Activated CD4-positive, alpha-beta T cell treated with anti-CD3 and anti-CD28 coated beads, Interleukin-2, amount 10 ng/mL, durations not matched to agents 7 days and 5 days (primary cell): ENCODE measurements at regions not wholly inside any gene's neighbourhood (a gene's known extent, or its start where the extent isn't known, plus 50 kb on each side); places are given as distances from the start of the nearest gene placed in this dataset.

ENCODE experiments used
- CTCF ChIA-PET: fragments of 350-600 bp; sonication (Branson Sonifier 250); formaldehyde crosslinking; loops from one replicate; lab custom pipeline; 2021; ENCODE audit warnings: antibody characterized with exemption; lab: Charles Lee
- POLR2A ChIA-PET: fragments of 350-600 bp; sonication (Branson Sonifier 250); formaldehyde crosslinking; loops from one replicate; lab custom pipeline; 2021; ENCODE audit warnings: antibody characterized with exemption; lab: Charles Lee
- DNase-seq: peaks from one replicate; pipeline ENCODE4 v3.0.0-alpha.2; 2020
- H3K27ac Mint-ChIP-seq: one replicate; pipeline ENCODE4 v1.8.0; 2021; ENCODE audit warnings: mild to moderate bottlenecking, moderate library complexity, mixed read lengths
- H3K27me3 Mint-ChIP-seq: one replicate; pipeline ENCODE4 v1.8.0; 2021; ENCODE audit warnings: mixed read lengths
- H3K36me3 Mint-ChIP-seq: one replicate; pipeline ENCODE4 v1.8.0; 2021; ENCODE audit warnings: low read depth, mixed read lengths
- H3K4me1 Mint-ChIP-seq: one replicate; pipeline ENCODE4 v1.8.0; 2021; ENCODE audit warnings: mixed read lengths
- H3K4me3 Mint-ChIP-seq: one replicate; pipeline ENCODE4 v1.8.0; 2021; ENCODE audit warnings: mild to moderate bottlenecking, moderate library complexity, mixed read lengths
- H3K9me3 Mint-ChIP-seq: one replicate; pipeline ENCODE4 v1.8.0; 2021; ENCODE audit warnings: mixed read lengths

DNA sequence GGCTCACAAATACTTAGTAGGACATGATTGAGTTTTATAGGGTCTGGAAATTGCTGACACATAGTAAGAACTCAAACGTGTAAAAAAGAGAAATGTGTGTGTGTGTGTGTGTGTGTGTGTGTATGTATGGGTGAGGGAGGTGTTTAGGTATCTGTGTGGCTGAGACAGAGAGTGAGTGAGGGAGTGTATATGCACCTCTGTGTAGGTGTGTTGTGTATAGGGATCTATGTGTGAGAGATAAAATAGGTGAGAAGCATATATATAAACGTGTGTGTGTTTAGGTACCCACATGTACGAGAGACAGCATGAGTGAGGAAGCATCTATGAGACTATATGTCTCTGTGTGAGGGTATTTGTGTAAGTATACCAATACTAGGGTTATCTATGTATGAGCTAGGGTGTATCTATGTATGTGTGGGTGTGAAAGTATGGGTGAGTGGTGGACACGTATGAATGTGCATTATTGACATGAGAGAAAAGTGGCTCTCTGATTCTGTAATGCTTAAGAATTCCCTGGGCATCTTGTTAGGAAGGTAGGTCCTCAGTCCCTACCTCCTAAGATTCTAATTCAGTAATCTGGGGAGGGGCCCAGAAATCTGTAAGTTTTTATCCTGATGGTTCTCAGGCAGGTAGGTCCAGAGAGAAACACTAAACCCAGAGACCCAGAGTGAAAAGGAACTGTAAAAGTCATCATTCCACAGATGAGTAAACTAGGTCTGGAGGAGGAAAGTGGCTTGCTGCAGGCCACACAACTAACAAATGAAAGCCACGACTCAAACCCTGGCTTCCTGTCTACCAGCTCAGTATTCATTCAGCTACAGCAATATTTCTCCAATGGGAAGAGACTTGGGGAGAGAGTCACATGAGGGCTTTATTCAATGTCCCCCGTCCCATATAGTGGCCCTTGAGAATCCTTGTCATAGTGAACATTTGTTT lies 237.0 kb downstream of the IDS start:
- Mint-ChIP-seq H3K27ac (no peak overlapping the region), H3K27me3 (no peaks in the 10 kb centered on the region), H3K36me3 (no peaks in the 10 kb centered on the region), H3K4me3 (no peak overlapping the region), H3K4me1 (peaks cover 4% of the 10 kb centered on the region), H3K9me3 (no peaks in the 10 kb centered on the region)
- no peak for DNase-seq
- CTCF ChIA-PET: interaction anchor here (1.4 kb wide), 1 partner anchor 19 kb away, joined by 4 read pairs; no protein-coding TSS in a partner anchor
- POLR2A ChIA-PET: no interaction called here

GRCh38 chrX:149262086-149262485 lies 243.0 kb downstream of the IDS start:
- no peaks in the 10 kb centered on the region for H3K9me3 Mint-ChIP-seq
- no peaks in the 10 kb centered on the region for H3K4me1 Mint-ChIP-seq
- POLR2A ChIA-PET: no interaction called here
- no peak overlapping the region for H3K4me3 Mint-ChIP-seq
- no peak overlapping the region for H3K27ac Mint-ChIP-seq
- CTCF ChIA-PET: no interaction called here
- no peaks in the 10 kb centered on the region for H3K27me3 Mint-ChIP-seq
- H3K36me3 Mint-ChIP-seq: no peaks in the 10 kb centered on the region
- no peak for DNase-seq

- H3K9me3 Mint-ChIP-seq: no peaks in the 10 kb centered on the region
- H3K27ac Mint-ChIP-seq: no peak overlapping the region
- no peak for DNase-seq
- H3K4me1 Mint-ChIP-seq: no peaks in the 10 kb centered on the region
- POLR2A ChIA-PET: no interaction called here
- CTCF ChIA-PET: no interaction called here
- H3K27me3 Mint-ChIP-seq: no peaks in the 10 kb centered on the region
- H3K4me3 Mint-ChIP-seq: no peak overlapping the region
- no peaks in the 10 kb centered on the region for H3K36me3 Mint-ChIP-seq
Observed at GRCh38 chrX:149259241-149259640, 245.9 kb downstream of the IDS start.

- CTCF ChIA-PET: no interaction called here
- no peak overlapping the region for H3K4me3 Mint-ChIP-seq
- DNase-seq: no peak
- no peaks in the 10 kb centered on the region for H3K4me1 Mint-ChIP-seq
- H3K27ac Mint-ChIP-seq: no peak overlapping the region
- no peaks in the 10 kb centered on the region for H3K27me3 Mint-ChIP-seq
- POLR2A ChIA-PET: no interaction called here
- no peaks in the 10 kb centered on the region for H3K9me3 Mint-ChIP-seq
- H3K36me3 Mint-ChIP-seq: no peaks in the 10 kb centered on the region
Observed at GRCh38 chrX:149255860-149256259, 249.2 kb downstream of the IDS start.

DNA sequence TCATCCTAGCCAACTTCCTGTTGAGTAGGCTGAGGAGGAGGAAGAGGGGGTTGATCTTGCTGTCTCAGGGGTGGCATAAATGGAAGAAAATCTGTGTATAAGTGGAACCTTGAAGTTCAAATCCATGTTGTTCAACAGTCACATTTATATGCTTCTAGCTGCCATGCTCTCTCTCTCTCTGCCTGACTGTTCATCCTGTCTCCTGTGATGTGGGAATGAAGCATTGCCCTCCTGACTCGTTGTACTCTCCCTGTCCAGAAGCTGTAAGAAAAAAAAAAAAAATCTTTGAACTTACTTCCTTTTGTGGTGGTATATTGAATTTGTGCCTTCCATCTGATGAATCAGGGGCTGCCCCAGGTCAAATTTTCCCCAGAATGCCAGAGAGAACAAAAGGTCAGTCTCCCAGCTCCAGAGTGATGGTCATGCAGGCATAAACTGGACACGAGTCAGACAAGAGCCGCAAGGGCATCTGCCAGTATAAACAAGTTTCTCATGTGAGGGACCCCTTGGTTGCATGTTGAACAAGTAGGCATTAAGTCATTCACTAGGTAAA lies 257.0 kb downstream of the IDS start:
- Mint-ChIP-seq H3K27ac (no peak overlapping the region), H3K36me3 (no peaks in the 10 kb centered on the region), H3K4me3 (no peak overlapping the region), H3K27me3 (peaks cover 2% of the 10 kb centered on the region), H3K9me3 (no peaks in the 10 kb centered on the region), H3K4me1 (no peaks in the 10 kb centered on the region)
- POLR2A ChIA-PET: no interaction called here
- CTCF ChIA-PET: interaction anchor here (0.6 to 1.2 kb wide), 2 partner anchors 13 to 118 kb away, joined by 3 read pairs; no protein-coding TSS in a partner anchor
- DNase-seq: no peak

GRCh38 chrX:149230689-149231088 lies 274.4 kb downstream of the IDS start:
- peaks cover 11% of the 10 kb centered on the region for H3K9me3 Mint-ChIP-seq
- no peaks in the 10 kb centered on the region for H3K4me1 Mint-ChIP-seq
- no peak overlapping the region for H3K27ac Mint-ChIP-seq
- DNase-seq: no peak
- no peaks in the 10 kb centered on the region for H3K27me3 Mint-ChIP-seq
- POLR2A ChIA-PET: no interaction called here
- CTCF ChIA-PET: interaction anchor here (1.2 kb wide), 1 partner anchor 10 kb away, joined by 3 read pairs; no protein-coding TSS in a partner anchor
- no peak overlapping the region for H3K4me3 Mint-ChIP-seq
- H3K36me3 Mint-ChIP-seq: no peaks in the 10 kb centered on the region

DNA sequence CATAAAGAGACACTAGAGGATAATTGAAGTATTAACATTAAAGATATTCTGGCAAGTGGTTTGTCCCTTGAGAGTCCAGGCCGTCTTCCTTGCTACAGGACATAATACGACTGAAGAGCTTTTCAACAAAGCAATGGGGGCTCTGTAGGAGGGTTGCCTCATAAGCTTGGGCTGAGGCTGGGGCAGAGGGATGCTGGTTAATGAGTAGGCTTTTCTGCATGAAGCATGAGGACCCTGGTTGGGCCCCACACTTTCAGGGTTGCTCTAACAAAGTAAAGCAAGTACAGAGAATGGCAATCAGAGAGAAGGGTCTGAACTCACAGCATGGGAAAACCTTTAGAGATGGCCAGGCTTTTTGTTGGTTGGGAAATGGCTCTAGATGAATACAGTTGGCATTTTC lies 281.3 kb downstream of the IDS start:
- ChIA-PET CTCF (no interaction called here), POLR2A (no interaction called here)
- H3K27me3 Mint-ChIP-seq: no peaks in the 10 kb centered on the region
- no peaks in the 10 kb centered on the region for H3K4me1 Mint-ChIP-seq
- H3K9me3 Mint-ChIP-seq: peaks cover 8% of the 10 kb centered on the region
- no peak for DNase-seq
- no peak overlapping the region for H3K4me3 Mint-ChIP-seq
- H3K36me3 Mint-ChIP-seq: no peaks in the 10 kb centered on the region
- no peak overlapping the region for H3K27ac Mint-ChIP-seq

- no peak overlapping the region for H3K27ac Mint-ChIP-seq
- ChIA-PET CTCF (no interaction called here), POLR2A (no interaction called here)
- H3K27me3 Mint-ChIP-seq: no peaks in the 10 kb centered on the region
- no peak overlapping the region for H3K4me3 Mint-ChIP-seq
- no peak for DNase-seq
- H3K36me3 Mint-ChIP-seq: no peaks in the 10 kb centered on the region
- H3K4me1 Mint-ChIP-seq: no peaks in the 10 kb centered on the region
- no peaks in the 10 kb centered on the region for H3K9me3 Mint-ChIP-seq
Observed at GRCh38 chrX:149222040-149222439, 283.1 kb downstream of the IDS start.

DNA sequence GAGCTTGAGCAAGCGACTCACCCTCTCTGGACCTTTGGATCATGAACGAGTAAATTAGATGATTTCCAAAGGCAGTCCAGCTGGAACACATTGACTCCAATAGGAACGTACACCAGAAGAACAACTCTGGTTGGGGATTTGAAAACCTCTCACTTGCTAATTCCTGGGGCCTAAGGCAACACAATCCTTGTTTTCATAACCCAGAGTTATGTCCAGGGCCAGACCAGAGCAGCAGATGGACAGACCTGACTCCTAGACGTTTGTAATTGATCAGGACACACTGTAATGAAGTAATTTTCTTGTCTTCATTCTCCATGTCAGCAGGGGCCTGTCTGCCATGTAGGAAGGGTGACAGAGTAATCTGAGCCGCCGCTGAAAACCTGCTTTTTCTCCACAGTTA lies 283.9 kb downstream of the IDS start:
- no peak overlapping the region for H3K4me3 Mint-ChIP-seq
- no peaks in the 10 kb centered on the region for H3K4me1 Mint-ChIP-seq
- no peaks in the 10 kb centered on the region for H3K36me3 Mint-ChIP-seq
- no peaks in the 10 kb centered on the region for H3K9me3 Mint-ChIP-seq
- H3K27me3 Mint-ChIP-seq: no peaks in the 10 kb centered on the region
- DNase-seq: no peak
- H3K27ac Mint-ChIP-seq: no peak overlapping the region
- CTCF ChIA-PET: no interaction called here
- POLR2A ChIA-PET: no interaction called here

- Mint-ChIP-seq H3K4me3 (no peak overlapping the region), H3K4me1 (no peaks in the 10 kb centered on the region), H3K9me3 (no peaks in the 10 kb centered on the region), H3K36me3 (no peaks in the 10 kb centered on the region), H3K27ac (no peak overlapping the region), H3K27me3 (no peaks in the 10 kb centered on the region)
- no peak for DNase-seq
- CTCF ChIA-PET: no interaction called here
- POLR2A ChIA-PET: no interaction called here
Observed at GRCh38 chrX:149213264-149213663, 291.8 kb downstream of the IDS start.

DNA sequence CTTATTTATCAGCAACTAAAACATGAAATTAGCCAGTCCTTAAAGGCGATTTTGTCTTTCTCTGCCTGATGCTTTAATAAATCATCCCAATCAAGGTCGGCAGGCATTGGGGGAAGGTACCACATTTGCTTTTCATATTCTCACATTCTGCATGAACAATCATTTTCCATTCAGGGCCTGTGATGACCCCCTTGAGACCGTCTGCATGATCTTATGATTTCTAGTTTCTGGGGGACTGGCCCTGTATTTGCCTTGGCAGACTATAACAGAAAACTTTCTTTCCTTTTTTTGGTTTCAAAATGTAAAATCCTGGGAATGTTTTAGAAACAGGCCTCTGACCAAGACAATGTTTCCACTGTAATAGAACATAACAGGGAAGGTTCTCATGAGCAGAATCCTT lies 296.8 kb downstream of the IDS start:
- ChIA-PET CTCF (no interaction called here), POLR2A (no interaction called here)
- Mint-ChIP-seq H3K9me3 (no peaks in the 10 kb centered on the region), H3K4me3 (no peak overlapping the region), H3K27ac (no peak overlapping the region), H3K4me1 (peaks cover 4% of the 10 kb centered on the region), H3K36me3 (no peaks in the 10 kb centered on the region), H3K27me3 (peaks cover under 1% of the 10 kb centered on the region)
- DNase-seq: no peak

DNA sequence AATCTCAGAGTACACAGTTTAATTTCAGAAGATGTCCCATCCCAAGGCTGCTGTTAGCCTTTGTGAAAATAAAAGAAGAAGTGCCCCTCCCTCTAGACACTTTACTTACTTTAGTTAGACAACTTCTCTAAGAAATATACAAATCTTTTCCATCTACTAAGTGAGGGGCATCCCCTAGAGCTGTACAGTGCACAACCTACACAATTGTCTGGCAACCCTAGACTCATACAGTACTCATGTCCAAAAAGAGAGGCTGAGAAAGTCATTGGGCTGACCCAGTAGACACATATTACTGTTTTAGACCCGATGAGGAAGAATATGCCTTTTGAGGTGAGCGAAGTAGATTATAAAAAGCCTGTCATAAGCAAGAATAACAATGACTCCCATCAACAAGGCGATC lies 297.6 kb downstream of the IDS start:
- H3K4me1 Mint-ChIP-seq: peaks cover 4% of the 10 kb centered on the region
- H3K36me3 Mint-ChIP-seq: no peaks in the 10 kb centered on the region
- no peak overlapping the region for H3K27ac Mint-ChIP-seq
- peaks cover 2% of the 10 kb centered on the region for H3K27me3 Mint-ChIP-seq
- CTCF ChIA-PET: no interaction called here
- POLR2A ChIA-PET: no interaction called here
- H3K4me3 Mint-ChIP-seq: no peak overlapping the region
- DNase-seq: no peak
- H3K9me3 Mint-ChIP-seq: no peaks in the 10 kb centered on the region

- H3K36me3 Mint-ChIP-seq: no peaks in the 10 kb centered on the region
- no peak overlapping the region for H3K4me3 Mint-ChIP-seq
- no peaks in the 10 kb centered on the region for H3K9me3 Mint-ChIP-seq
- no peak overlapping the region for H3K27ac Mint-ChIP-seq
- H3K4me1 Mint-ChIP-seq: peaks cover 4% of the 10 kb centered on the region
- no peak for DNase-seq
- ChIA-PET CTCF (no interaction called here), POLR2A (no interaction called here)
- H3K27me3 Mint-ChIP-seq: peaks cover 2% of the 10 kb centered on the region
Observed at GRCh38 chrX:149205937-149206336, 299.2 kb downstream of the IDS start.
